Left ventricle myocardium superior (tissue), 1 donor: ENCODE measurements at regions not wholly inside any gene's neighbourhood (a gene's known extent, or its start where the extent isn't known, plus 50 kb on each side); places are given as distances from the start of the nearest gene placed in this dataset.
A peak's percentile ranks its signal among the peaks of the same experiment; 100 is the strongest.
"Not testable (repeated sequence)": the region's sequence is repeated elsewhere in the genome, so short reads cannot be mapped to it uniquely, and the experiment has no call there.

Source experiments
- ATAC-seq: fragments of 200-7000 bp; cut with Tn5 transposase; one replicate; pipeline ENCODE4 v1.9.1; 2020; ENCODE audit warnings: mild to moderate bottlenecking, moderate library complexity
- DNase-seq: peaks from one replicate; pipeline ENCODE4 v3.0.0-alpha.2; 2020
- intact Hi-C: fragments of 100-400 bp; cut with micrococcal nuclease; formaldehyde crosslinking; loops from one replicate; pipeline ENCODE4 v1.11.0; 2022
- donor health status: DM: no; HTN: yes; CAD: no; lungs with severe emphysema.

DNA sequence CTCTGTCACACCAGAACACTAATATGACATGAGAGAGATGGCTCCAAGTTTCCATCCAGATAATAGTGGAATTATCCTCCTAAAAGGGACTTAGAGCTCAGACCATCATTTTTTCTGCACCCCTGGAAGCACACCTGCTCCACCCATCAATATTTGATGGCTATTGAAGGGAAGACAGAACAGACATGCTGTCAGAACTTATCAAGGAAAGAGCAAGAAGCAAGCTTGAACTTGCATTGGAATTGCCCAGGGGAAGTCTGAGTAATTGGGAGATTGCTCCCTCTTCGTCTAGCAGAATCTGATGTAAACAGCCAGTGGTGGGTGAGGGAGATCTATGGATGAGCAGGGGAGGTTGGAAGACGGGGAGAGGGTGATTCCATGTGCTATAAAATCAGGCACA is 874.4 kb upstream of the TENM4 start:
- no peak for ATAC-seq
- intact Hi-C loops: no loop called here
- DNase-seq: no peak

- no peak for DNase-seq
- intact Hi-C loops: no loop called here
These were observed 868.5 kb upstream of the TENM4 start for GRCh38 chr11:80309301-80309700.

DNA sequence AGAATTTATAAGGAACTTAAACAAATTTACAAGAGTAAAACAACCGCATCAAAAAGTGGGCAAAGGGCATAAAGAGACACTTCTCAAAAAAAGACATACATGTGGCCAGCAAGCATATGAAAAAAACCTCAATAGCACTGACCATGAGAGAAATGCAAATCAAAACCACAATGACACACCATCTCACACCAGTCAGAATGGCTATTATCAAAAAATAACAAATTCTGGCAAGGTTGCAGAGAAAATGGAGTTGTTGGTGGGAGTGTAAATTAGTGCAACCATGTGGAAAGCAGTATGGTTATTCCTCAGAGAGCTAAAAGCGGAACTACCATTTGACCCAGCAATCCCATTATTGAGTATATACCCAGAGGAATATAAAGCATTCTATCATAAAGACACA is 866.8 kb upstream of the TENM4 start:
- no peak for DNase-seq
- ATAC-seq: no peak
- intact Hi-C loops: no loop called here

More at GRCh38 chr11:80309301-80309700, 868.5 kb upstream of the TENM4 start:
- no peak for ATAC-seq

GRCh38 chr11:80297858-80298632 is 857.2 kb upstream of the TENM4 start:
- intact Hi-C loops: no loop called here
- ATAC-seq (no peak), DNase-seq (no peak)

DNA sequence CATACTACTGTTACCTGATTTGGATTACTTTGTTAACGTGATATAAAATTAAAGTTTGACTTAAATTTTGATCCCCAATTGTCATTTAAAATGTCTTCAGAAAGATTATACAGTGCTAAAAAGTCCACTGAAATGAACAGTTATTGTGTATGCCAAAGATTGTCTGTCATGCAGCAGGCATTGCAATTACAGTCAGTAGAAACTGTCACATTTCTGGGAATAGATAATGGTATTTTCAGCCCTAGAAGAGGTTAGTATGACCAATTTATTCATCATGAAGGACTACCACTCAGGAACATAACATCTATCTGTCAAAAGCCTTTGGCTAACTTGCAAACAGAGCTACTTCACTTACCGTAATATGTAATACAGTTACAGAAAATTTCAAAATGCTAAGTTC is 852.5 kb upstream of the TENM4 start:
- no peak for ATAC-seq
- intact Hi-C loops: no loop called here
- no peak for DNase-seq

DNA sequence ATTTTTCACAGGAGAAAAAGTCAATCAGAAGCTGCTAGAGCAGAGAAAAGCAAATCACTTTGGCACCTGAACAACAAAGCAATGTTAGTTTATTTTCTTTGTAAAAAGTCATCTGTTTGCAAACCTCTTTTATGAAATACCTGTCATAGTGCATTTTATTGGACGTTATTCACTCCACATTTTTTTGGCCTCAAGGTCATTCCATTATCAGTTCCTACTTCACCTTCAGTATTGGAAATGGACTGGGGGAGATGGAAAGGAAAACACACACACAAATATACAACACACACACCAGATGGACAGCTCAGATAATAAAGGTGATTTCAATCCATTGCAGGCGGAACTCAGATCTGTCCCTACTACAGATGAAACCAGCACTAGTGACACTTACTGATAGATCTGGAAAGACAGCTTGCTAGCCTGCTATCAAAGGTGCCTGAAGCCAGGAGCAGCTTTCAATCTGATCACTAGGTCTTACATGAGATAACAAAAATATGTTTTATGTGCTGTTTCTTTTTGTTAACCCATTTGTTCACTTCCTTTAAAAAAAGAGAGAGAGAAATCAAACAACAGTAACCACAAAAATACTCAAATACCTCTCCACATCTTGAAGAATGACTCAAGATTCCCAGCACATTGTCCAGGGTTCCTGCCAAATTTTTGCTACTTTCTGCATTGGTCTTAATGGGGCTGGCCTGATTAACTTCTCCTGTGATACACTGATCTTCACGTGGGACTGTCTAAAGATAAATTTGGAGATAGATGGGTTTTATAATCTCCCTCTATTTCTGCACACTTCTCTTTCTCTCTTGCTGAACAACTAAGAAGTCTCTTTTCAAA is 844.3 kb upstream of the TENM4 start:
- intact Hi-C loops: no loop called here
- DNase-seq: no peak
- ATAC-seq: no peak

- intact Hi-C loops: no loop called here
- DNase-seq (no peak), ATAC-seq (no peak)
These were observed 841.8 kb upstream of the TENM4 start for GRCh38 chr11:80282643-80283042.

GRCh38 chr11:80281194-80281593 is 840.4 kb upstream of the TENM4 start:
- DNase-seq (no peak), ATAC-seq (no peak)
- intact Hi-C loops: no loop called here

DNA sequence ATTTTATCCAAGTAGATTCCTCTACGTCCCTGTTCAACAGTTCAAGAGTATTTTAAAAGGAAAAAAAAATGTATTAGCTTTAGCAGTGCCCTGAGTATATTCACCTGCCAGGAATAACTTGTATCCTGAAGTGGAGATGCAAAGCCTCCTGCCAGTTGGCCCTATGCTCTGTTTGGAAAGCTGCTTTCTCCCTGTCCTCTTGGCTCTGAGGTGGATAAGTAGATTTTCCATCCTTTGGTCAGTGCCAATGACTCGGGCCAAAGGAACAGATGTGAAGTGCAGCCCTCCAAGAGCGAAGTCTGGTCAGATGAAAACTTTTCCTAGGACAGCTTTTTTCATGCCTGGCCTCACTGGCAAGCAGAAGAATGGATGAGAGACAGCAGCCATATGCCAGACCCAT is 839.9 kb upstream of the TENM4 start:
- intact Hi-C loops: no loop called here
- DNase-seq (peak; percentile 27), ATAC-seq (peak; percentile 90)

- intact Hi-C loops: no loop called here
- DNase-seq: no peak
- ATAC-seq: no peak
These were observed 820.9 kb upstream of the TENM4 start for GRCh38 chr11:80261776-80262175.

GRCh38 chr11:80257319-80258015 is 816.6 kb upstream of the TENM4 start:
- DNase-seq, intact Hi-C loops, ATAC-seq: not testable (repeated sequence)

GRCh38 chr11:80255021-80255420 is 814.2 kb upstream of the TENM4 start:
- no peak for ATAC-seq
- no peak for DNase-seq
- intact Hi-C loops: no loop called here

DNA sequence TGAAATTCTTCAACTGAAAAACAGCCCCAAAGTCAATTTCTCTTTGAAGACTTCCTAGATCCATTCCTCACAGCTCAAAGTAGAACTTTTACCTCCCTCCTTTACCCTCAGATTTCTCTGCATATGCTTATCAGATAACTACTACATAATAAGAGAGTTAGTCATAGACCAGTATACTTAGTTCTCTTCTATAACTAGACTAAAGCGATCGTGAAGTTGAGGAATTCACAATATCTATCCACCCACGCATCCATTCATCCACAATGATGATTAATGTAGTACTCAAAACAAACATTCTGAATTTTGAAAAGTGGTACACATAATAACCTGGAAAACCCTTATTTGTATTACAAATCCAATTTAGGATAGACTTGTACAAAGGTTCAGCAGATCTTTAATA is 800.9 kb upstream of the TENM4 start:
- DNase-seq (no peak), ATAC-seq (no peak)
- intact Hi-C loops: no loop called here

DNA sequence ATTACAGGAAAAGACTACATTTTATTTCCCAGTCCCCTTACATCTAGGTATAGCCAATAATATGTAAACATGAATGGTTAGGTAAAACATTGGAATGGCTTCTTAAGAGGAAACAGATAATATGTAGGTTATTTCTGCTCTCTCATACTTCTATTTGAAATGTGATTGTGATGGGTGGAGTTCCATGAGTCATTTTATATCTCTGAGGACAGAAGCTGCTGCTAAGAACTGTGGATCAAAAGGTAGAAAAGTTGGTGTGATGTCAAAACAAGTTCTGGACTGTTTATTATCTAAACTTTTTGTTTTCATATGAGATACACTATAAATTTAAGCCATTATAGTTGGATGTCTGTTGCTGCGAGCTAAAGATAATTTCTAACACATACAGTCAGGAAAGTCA is 799.4 kb upstream of the TENM4 start:
- intact Hi-C loops: no loop called here
- no peak for ATAC-seq
- DNase-seq: no peak

DNA sequence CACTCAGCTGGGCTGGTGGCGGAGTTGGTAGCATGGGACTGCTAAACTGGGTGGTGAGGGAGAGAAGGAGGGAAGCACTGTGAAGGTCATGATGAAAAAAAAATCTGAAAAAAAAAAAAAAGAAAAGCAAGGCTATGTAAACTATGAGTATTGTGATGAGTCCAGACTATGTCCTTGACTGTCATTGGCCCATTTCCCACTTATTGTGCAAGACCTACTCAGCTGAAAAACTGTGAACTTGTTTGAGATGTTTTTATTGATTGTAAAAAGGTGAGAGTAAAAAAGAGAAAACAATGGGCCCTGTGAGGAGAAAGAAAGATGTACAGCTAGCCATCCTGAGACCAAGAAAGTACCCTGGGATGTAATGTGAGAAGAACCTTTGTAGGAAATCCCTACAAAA is 798.4 kb upstream of the TENM4 start:
- DNase-seq (no peak), ATAC-seq (no peak)
- intact Hi-C loops: no loop called here

GRCh38 chr11:80227915-80228314 is 787.1 kb upstream of the TENM4 start:
- intact Hi-C loops: no loop called here
- DNase-seq (no peak), ATAC-seq (no peak)

GRCh38 chr11:80214413-80214812 is 773.6 kb upstream of the TENM4 start:
- DNase-seq (no peak), ATAC-seq (no peak)
- intact Hi-C loops: no loop called here

DNA sequence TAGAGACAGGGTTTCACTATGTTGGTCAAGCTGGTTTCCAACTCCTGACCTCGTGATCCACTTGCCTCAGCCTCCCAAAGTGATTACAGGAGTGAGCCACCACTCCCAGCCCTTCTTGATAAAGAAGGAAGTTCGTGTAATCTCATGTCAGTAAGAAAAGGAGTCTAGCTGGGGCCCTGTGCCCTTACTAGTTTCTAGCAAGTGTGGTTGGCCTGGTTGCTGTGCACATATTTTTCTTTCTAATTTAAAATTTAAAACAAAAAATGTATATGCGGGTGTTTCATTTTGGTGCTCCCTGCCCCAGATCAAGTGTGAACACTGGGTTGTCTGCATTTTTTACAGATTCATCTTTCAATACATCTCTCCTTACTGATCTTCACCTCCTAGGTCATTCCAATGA is 770.8 kb upstream of the TENM4 start:
- intact Hi-C loops: no loop called here
- no peak for ATAC-seq
- DNase-seq: no peak

DNA sequence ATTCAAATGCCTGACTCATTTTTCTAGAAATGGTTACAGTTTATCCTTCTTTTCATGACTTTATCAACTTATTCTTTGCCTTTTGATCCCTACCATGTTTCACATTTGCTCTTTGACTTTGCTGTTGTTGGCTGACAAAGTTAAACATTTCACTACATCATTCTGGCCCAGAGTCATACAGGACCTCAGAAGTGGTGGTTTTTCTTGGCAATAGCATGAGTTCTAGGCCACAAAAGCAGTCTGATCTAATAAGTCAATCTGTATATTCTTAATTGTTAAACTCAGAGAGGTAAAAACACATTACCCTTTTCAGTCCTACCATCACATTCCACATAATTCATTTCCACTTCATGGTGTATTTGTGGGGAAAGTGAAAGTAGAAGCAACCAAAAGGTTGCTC is 763.2 kb upstream of the TENM4 start:
- ATAC-seq: no peak

DNA sequence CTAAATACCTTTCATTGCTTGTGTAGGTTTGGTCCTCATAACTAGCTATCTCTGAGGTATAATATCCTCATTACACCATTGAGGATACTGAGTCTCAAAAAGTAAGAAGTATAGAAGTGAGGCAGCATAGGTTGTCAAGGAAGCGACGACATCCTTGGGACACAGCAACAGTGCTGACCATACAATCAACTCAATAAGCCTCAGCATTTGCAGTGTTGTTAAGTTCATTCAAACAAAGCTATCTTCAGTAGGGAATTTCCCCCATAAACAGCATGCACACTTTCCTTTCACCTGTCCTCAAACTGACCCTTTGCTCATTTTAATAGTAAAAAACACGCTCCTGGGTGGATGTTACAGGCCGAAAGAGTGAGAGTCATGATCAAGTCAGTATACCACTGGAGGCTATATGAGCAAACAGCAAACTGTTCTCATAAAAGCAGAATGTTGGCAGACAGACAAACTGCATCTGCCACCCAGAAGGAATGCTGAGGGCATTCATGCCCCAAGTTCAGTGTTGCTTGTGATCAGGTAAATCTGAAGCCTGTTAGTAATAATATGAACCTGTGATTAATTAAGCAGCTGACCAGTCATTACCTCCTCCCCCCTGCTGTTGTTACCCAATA is 756.2 kb upstream of the TENM4 start:
- ATAC-seq (no peak), DNase-seq (no peak)
- intact Hi-C loops: no loop called here

More for the DNA sequence above, 763.2 kb upstream of the TENM4 start:
- no peak for DNase-seq
- intact Hi-C loops: no loop called here
